K562 (cell line): ENCODE measurements at regions not wholly inside any gene's neighbourhood (a gene's known extent, or its start where the extent isn't known, plus 50 kb on each side); places are given as distances from the start of the nearest gene placed in this dataset.

ENCODE experiments used
- DLX4 ChIP-seq: fragments of 250-450 bp; sonication (Bioruptor Pico); IDR thresholded peaks from 2 replicates; pipeline ENCODE4 v1.6.1; 2021; ENCODE audit warnings: mild to moderate bottlenecking
- DMBX1 ChIP-seq: fragments of 250-450 bp; sonication (Bioruptor Pico); IDR thresholded peaks from 2 replicates; pipeline ENCODE4 v1.8.0; 2022; ENCODE audit warnings: inconsistent platforms, mild to moderate bottlenecking, moderate library complexity, borderline replicate concordance
- E2F4 ChIP-seq: sonication (generic); formaldehyde crosslinking; IDR thresholded peaks from 2 replicates; pipeline ENCODE4 v1.8.0; 2022; ENCODE audit warnings: mild to moderate bottlenecking, low read depth, missing genetic modification reagents
- LCOR ChIP-seq: sonication (generic); formaldehyde crosslinking; IDR thresholded peaks from 2 replicates; pipeline ENCODE4 v1.8.0; 2022; ENCODE audit warnings: mild to moderate bottlenecking, missing genetic modification reagents
- MED1 ChIP-seq: sonication (generic); formaldehyde crosslinking; IDR thresholded peaks from 2 replicates; pipeline ENCODE4 v1.8.1; 2023; ENCODE audit warnings: missing genetic modification reagents, borderline replicate concordance
- POLR2B ChIP-seq: fragments of 450-650 bp; IDR thresholded peaks from 2 replicates; pipeline ENCODE4 v1.6.1; 2018; ENCODE audit warnings: low read depth; ENCODE audit not compliant: partially characterized antibody
- POLR3G ChIP-seq: IDR thresholded peaks from 2 replicates; pipeline ENCODE4 v1.6.1; 2011; ENCODE audit not compliant: insufficient read length, insufficient replicate concordance; ENCODE audit errors: extremely low read depth
- RERE ChIP-seq: sonication (generic); formaldehyde crosslinking; IDR thresholded peaks from 2 replicates; pipeline ENCODE4 v1.8.0; 2023; ENCODE audit warnings: missing genetic modification reagents, mild to moderate bottlenecking, borderline replicate concordance
- RREB1 ChIP-seq: fragments of 250-450 bp; sonication (Bioruptor Pico); IDR thresholded peaks from 2 replicates; pipeline ENCODE4 v1.4.0; 2020
- ZNF354B ChIP-seq: fragments of 250-450 bp; sonication (Bioruptor Pico); IDR thresholded peaks from 2 replicates; pipeline ENCODE4 v1.4.0; 2020
- ZNF592 ChIP-seq: fragments of 450-650 bp; IDR thresholded peaks from 2 replicates; pipeline ENCODE4 v1.6.1; 2017; ENCODE audit warnings: antibody characterized with exemption, mild to moderate bottlenecking

GRCh38 chr5:84861306-84861705 is 476.6 kb upstream of the EDIL3 start (continued):
- TF ChIP-seq RREB1: no peak
- TF ChIP-seq E2F4: no peak
- TF ChIP-seq LCOR (CRISPR knock-in tag): no peak
- no peak for TF ChIP-seq ZNF592
- TF ChIP-seq POLR2B: no peak
- no peak for TF ChIP-seq ZNF354B
- TF ChIP-seq POLR3G: no peak
- no peak for TF ChIP-seq MED1
- TF ChIP-seq DLX4: no peak
- no peak for TF ChIP-seq DMBX1 (CRISPR knock-in tag)
- TF ChIP-seq RERE (CRISPR knock-in tag): no peak
